ACC112 (cell line): ENCODE measurements at regions not wholly inside any gene's neighbourhood (a gene's known extent, or its start where the extent isn't known, plus 50 kb on each side); places are given as distances from the start of the nearest gene placed in this dataset.

Experiments
- H2AFZ ChIP-seq: fragments of 200-600 bp; sonication (generic); one replicate; pipeline ENCODE4 v1.6.0; 2017; ENCODE audit warnings: antibody characterized with exemption, low read length; ENCODE audit not compliant: unreplicated experiment
- H3K27ac ChIP-seq: fragments of 200-600 bp; sonication (generic); 2 replicates; pipeline ENCODE4 v1.5.1; 2014; ENCODE audit warnings: low read depth, mild to moderate bottlenecking, antibody characterized with exemption, low read length, moderate library complexity
- H3K27me3 ChIP-seq: fragments of 200-600 bp; sonication (generic); 2 replicates; pipeline ENCODE4 v1.6.1; 2014; ENCODE audit warnings: mild to moderate bottlenecking, antibody characterized with exemption, low read length, moderate library complexity, mixed read lengths; ENCODE audit not compliant: insufficient read depth
- H3K36me3 ChIP-seq: fragments of 200-600 bp; sonication (generic); 2 replicates; pipeline ENCODE4 v1.6.1; 2016; ENCODE audit warnings: mild to moderate bottlenecking, antibody characterized with exemption, low read length, moderate library complexity, mixed read lengths; ENCODE audit not compliant: insufficient read depth
- H3K4me1 ChIP-seq: fragments of 200-600 bp; sonication (generic); one replicate; pipeline ENCODE4 v1.6.1; 2016; ENCODE audit warnings: low read length, mixed read lengths; ENCODE audit not compliant: insufficient read depth, unreplicated experiment, control insufficient read depth
- H3K4me3 ChIP-seq: fragments of 200-600 bp; sonication (generic); 2 replicates; pipeline ENCODE4 v1.5.1; 2014; ENCODE audit warnings: mild to moderate bottlenecking, low read depth, low read length
- H3K79me2 ChIP-seq: fragments of 200-600 bp; sonication (generic); one replicate; pipeline ENCODE4 v1.6.0; 2016; ENCODE audit warnings: low read length; ENCODE audit not compliant: control insufficient read depth, unreplicated experiment, insufficient read depth

DNA sequence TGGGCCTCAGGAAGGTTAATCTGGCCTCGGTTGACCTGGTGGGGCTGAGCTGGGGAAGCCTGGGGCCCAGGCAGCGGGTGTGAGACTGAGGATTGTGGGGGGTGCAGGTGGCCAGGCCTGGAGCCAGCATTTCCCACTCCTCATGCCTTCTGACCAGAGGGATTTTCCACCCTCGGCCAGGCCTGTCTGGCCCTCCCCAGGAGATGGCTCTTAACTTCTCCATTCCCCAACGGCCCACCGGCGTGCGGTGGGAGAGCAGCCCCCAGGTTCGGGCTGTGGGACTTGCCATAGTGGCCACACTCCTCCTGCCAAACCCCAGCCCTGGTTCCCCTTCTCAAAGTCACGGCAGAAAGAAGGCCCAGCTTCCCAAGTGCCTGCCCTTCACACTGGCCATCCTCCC is 126.5 kb upstream of the RUNX3 start:
- peaks cover 63% of the 10 kb centered on the region for H3K27me3 ChIP-seq
- H3K79me2 ChIP-seq, result no peaks in the 10 kb centered on the region
- no peak overlapping the region for H2AFZ ChIP-seq
- no peaks in the 10 kb centered on the region for H3K36me3 ChIP-seq
- no peak overlapping the region for H3K27ac ChIP-seq
- no peaks in the 10 kb centered on the region for H3K4me1 ChIP-seq
- no peak overlapping the region for H3K4me3 ChIP-seq

DNA sequence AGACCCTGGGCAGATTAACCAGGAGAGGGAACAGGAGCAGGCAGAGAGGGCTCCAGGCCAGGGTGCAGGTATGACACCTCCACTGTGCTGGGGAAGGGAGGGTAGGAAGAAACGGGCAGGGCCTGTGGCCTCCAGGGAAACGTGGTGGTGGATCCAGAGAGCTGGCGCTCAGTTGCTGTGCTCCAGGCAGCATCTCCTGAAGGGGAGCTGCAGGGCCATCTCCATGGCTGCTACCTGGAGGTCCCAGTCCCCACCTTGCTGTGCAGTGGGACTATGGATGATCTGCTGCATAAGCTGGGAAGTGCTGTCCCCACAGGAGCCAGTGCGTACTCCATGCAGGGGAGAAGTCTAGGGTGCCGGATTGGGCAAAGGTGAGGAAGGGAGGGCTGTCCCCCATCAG is 125.9 kb upstream of the RUNX3 start:
- no peaks in the 10 kb centered on the region for H3K4me1 ChIP-seq
- no peak overlapping the region for H3K4me3 ChIP-seq
- H3K79me2 ChIP-seq, result no peaks in the 10 kb centered on the region
- H2AFZ ChIP-seq, result no peak overlapping the region
- peaks cover 68% of the 10 kb centered on the region for H3K27me3 ChIP-seq
- H3K36me3 ChIP-seq, result no peaks in the 10 kb centered on the region
- H3K27ac ChIP-seq, result no peak overlapping the region

DNA sequence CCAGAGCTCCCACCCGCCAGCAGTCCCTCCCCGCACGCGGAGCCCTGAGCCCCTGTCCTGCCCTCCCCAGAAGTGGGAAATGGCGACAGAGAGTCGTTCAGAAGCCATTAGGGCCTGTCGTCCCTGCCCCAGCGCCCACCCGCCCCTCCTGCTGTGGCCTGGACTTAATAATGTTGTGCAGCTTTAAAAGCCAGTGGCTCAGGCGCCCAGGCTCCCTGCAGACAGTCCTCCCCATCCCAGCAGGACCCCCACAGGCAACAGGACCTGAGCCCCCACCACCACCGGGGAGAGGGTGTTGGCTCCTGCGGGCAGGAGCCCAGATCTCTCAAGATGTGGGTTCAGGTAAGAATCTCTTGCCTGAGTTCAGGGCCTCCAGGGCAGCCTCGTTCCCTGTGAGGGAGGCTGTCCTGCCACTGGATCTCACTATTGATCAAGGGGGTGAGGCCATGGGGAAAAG is 125.3 kb upstream of the RUNX3 start:
- Histone ChIP-seq H3K36me3 (no peaks in the 10 kb centered on the region), H2AFZ (no peak overlapping the region), H3K4me3 (no peak overlapping the region), H3K4me1 (no peaks in the 10 kb centered on the region), H3K79me2 (no peaks in the 10 kb centered on the region), H3K27ac (no peak overlapping the region), H3K27me3 (peaks cover 68% of the 10 kb centered on the region)

DNA sequence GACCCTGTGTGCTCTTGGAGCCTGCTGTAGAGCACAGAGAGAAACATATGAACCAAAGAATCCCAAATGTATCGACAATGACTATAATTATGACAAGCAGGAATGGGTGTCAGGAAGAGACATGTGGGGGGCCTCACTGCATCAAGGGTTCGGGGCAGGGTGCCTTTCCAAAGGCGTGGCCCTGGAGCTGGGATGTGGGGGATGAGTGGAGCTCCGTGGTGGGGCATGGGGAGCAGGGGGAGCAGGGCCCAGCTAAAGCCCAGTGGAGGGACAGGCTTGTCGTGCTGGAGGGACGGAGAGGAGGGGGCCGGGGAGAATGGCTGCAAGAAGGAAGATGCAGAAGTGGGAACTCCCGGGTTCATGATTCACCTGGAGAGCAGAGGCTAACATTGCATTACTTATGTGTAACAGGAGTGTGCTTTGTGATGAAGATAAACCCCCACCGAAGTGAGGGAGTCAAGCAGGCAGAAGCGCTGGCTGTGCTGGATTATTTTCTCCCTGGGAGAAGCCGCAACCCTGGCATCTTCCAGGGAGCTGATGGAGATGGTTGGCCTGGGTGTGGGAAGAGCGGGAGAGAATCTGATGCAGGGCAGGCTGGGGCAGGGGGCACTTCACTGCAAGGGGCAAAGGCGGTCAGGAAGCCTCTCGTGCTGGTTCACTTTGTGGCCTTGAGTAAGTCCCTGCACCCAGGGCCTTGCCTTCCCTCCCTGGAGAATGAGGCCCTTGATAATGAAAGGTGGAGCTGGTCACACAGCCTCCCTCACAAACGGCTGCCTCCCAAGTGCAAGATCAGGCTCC is 124.6 kb upstream of the RUNX3 start:
- no peak overlapping the region for H3K4me3 ChIP-seq
- H3K36me3 ChIP-seq, result no peaks in the 10 kb centered on the region
- peaks cover 74% of the 10 kb centered on the region for H3K27me3 ChIP-seq
- H3K27ac ChIP-seq, result no peak overlapping the region
- H3K4me1 ChIP-seq, result no peaks in the 10 kb centered on the region
- H3K79me2 ChIP-seq, result no peaks in the 10 kb centered on the region
- no peak overlapping the region for H2AFZ ChIP-seq

DNA sequence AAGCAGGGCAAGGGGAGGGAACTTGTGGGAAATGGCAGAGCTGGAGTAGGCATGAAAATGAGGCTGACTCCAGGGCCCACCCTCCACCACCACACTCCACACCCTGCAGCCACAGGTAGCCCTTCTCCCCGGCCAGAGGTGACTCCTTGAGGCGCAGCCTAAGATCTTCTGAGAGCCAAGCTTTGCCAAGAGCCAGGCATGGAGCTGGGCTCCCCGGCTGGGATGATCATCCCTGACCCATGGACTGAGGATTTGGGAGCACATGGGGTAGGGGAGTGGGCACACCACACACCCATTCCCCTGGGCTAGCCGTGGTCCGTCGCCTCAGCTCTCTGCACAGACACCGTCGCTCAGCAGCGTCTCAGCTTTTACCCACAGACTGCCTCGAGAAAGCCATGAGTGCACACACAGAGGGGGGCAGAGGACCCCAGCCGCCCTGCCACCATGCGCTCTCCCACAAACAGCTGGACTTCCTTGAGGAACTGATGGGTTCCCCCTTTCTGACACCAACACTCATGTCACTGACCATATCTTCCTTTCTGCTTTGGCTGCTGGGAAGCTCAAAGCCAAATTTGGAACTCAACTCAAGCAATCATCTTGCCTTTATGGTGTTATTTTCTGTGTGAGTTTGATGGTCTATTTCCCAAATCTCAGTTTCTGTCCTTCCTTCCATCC is 123.6 kb upstream of the RUNX3 start:
- H2AFZ ChIP-seq, result no peak overlapping the region
- H3K4me1 ChIP-seq, result no peaks in the 10 kb centered on the region
- no peak overlapping the region for H3K4me3 ChIP-seq
- H3K36me3 ChIP-seq, result no peaks in the 10 kb centered on the region
- H3K27ac ChIP-seq, result no peak overlapping the region
- H3K79me2 ChIP-seq, result no peaks in the 10 kb centered on the region
- H3K27me3 ChIP-seq, result peaks cover 84% of the 10 kb centered on the region

DNA sequence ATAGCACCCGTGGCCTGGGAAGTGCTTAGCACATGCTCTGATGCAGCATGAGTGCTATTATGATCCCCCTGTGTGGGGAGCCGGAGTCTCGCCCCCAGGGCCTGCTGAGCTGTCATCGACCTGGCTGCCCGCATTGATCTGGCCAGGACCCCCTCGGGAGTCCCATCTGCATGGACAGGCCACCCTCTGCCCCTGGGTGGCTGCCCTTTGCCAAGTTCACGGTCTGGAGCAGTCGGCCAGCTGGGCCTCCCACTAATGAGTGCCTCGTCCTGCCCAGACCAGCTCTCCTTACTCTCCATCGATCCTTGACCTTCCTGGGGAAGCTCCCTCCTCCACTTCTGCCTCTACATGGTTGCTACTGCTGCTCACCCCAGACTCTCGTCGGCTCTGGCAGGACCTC is 121.8 kb upstream of the RUNX3 start:
- Histone ChIP-seq H3K27me3 (peaks cover 82% of the 10 kb centered on the region), H3K36me3 (no peaks in the 10 kb centered on the region), H3K27ac (no peak overlapping the region), H3K4me3 (no peak overlapping the region), H2AFZ (no peak overlapping the region), H3K4me1 (no peaks in the 10 kb centered on the region), H3K79me2 (no peaks in the 10 kb centered on the region)

DNA sequence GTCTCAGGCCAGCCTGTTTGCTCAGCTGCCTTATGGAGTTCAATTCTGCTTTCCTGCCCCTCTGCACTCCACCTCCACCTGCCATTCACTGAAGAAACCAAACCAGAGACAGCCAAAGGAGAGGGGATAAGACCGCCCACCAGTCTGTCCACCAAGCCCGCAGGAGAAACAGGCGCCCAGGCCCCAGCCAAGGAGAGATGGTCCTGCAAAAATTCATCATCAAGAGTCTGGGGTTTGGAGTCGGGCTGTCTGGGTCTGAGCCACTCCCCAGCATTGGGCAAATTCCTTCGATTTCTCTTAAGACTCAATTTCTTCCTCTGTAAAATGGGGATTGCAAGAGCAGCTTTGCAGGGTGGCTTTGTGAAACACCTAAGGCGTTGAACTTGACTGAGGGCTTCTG is 121.4 kb upstream of the RUNX3 start:
- no peaks in the 10 kb centered on the region for H3K36me3 ChIP-seq
- peaks cover 78% of the 10 kb centered on the region for H3K27me3 ChIP-seq
- H3K4me3 ChIP-seq, result no peak overlapping the region
- no peak overlapping the region for H3K27ac ChIP-seq
- H3K79me2 ChIP-seq, result no peaks in the 10 kb centered on the region
- H3K4me1 ChIP-seq, result no peaks in the 10 kb centered on the region
- H2AFZ ChIP-seq, result no peak overlapping the region

DNA sequence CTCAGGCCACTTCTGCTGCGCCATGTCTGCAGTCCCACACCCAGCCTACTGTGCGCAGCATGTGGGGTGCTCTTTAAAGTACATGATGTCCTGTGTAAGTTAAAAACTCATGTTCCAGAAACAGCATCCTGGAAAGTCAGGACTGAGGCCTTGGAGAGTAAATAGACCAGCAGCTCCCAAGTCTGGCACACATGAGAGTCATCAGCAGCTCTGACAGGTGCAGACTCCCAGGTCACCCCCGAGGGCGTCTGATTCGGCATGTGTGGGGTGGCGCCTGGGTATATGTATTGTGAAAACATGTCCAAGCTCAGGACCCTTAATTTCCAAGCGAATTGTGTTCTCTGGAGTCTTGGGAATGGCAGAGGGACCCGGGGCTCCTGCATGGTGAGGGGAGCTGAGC is 120.1 kb upstream of the RUNX3 start:
- Histone ChIP-seq H3K4me1 (no peaks in the 10 kb centered on the region), H3K27me3 (peaks cover 65% of the 10 kb centered on the region), H3K79me2 (no peaks in the 10 kb centered on the region), H3K27ac (no peak overlapping the region), H2AFZ (no peak overlapping the region), H3K4me3 (no peak overlapping the region), H3K36me3 (no peaks in the 10 kb centered on the region)

DNA sequence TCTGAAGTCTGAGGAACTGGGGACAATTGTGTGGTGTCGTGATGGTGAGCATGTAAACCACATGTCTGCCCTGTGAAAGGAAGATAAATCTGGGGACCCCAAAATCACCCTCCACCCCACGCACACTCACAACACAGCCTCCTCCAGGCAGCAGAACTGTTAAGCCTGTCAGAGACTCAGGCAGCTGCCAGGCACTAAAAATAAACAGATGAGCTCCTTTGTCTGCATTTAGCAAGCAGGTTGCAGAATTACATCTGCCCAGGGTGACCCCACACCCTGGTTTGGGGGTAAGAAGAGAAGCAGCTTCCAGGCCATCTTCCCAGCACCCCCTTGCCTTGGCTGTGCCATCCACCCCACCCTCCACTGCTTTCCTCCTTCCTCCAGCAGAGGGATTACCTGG is 119.1 kb upstream of the RUNX3 start:
- H3K27me3 ChIP-seq, result peaks cover 56% of the 10 kb centered on the region
- H3K4me1 ChIP-seq, result no peaks in the 10 kb centered on the region
- no peak overlapping the region for H2AFZ ChIP-seq
- no peaks in the 10 kb centered on the region for H3K36me3 ChIP-seq
- no peak overlapping the region for H3K4me3 ChIP-seq
- no peaks in the 10 kb centered on the region for H3K79me2 ChIP-seq
- no peak overlapping the region for H3K27ac ChIP-seq

DNA sequence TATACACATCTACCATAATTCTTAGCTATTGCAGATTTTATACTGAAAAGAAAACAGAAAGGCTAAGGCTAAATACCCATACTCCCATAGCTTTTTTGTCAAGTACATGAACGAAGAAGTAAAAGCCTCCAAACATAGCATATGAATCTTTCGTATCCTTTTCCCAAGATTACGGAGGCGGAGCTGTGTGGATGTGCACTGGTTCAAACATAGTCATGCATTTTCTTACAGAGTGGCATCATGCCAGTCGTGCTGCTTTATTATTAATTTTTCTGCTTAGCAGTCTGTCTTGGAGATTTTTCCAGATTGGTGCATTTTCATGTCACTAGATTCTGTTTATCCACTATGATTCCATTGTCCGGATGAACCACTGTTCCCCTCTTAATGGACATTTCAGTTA is 118.7 kb upstream of the RUNX3 start:
- Histone ChIP-seq H3K79me2 (no peaks in the 10 kb centered on the region), H3K4me1 (no peaks in the 10 kb centered on the region), H3K27me3 (peaks cover 58% of the 10 kb centered on the region), H2AFZ (no peak overlapping the region), H3K4me3 (no peak overlapping the region), H3K27ac (no peak overlapping the region), H3K36me3 (no peaks in the 10 kb centered on the region)
